GM12878 (cell line): ENCODE measurements at regions not wholly inside any gene's neighbourhood (a gene's known extent, or its start where the extent isn't known, plus 50 kb on each side); places are given as distances from the start of the nearest gene placed in this dataset.

Source experiments
- ATAC-seq: fragments of 200-7000 bp; cut with Tn5 transposase; 3 replicates; pipeline ENCODE4 v1.9.1; 2020; ENCODE audit warnings: mild to moderate bottlenecking, moderate library complexity
- BruUV-seq: library from RNA; stranded (reverse); fragments of 400-500 nt; replicated peaks from 2 replicates; lab custom pipeline; 2021; lab: Mats Ljungman, UMichigan
- CTCF ChIA-PET: fragments of 300-600 bp; sonication (Branson Sonifier 250); formaldehyde crosslinking; extraction: SDS; loops from one replicate; lab custom pipeline; 2021; ENCODE audit warnings: inconsistent platforms; lab: Yijun Ruan, JAX
- POLR2A ChIA-PET: fragments of 350-600 bp; formaldehyde crosslinking; extraction: SDS; loops from one replicate; lab custom pipeline; 2021; ENCODE audit warnings: inconsistent platforms; lab: Charles Lee
- RAD21 ChIA-PET: fragments of 300-600 bp; sonication (Branson Sonifier 250); formaldehyde crosslinking; loops from one replicate; lab custom pipeline; 2023; ENCODE audit warnings: antibody characterized with exemption; ENCODE audit not compliant: unreplicated experiment; lab: Charles Lee
- SMC1A ChIA-PET: fragments of 300-600 bp; sonication (Branson Sonifier 250); formaldehyde crosslinking; loops from one replicate; lab custom pipeline; 2023; ENCODE audit not compliant: unreplicated experiment, uncharacterized antibody; lab: Charles Lee
- DNase-seq: peaks from one replicate; pipeline ENCODE4 v3.0.0-alpha.2; 2011; ENCODE audit warnings: low read depth, low spot score
- FAIRE-seq: peaks from 3 replicates; lab custom pipeline; 2011; peaks lifted over from hg19 to GRCh38; lab: Jason Lieb, UNC
- H2AFZ ChIP-seq: 2 replicates; pipeline ENCODE4 v1.6.0; 2011; ENCODE audit warnings: low read depth, low read length, control low read depth; ENCODE audit not compliant: control insufficient read depth
- H3K27ac ChIP-seq: 2 replicates; pipeline ENCODE4 v1.5.1; 2011; ENCODE audit warnings: control low read depth; ENCODE audit not compliant: control insufficient read depth, insufficient read depth
- H3K27me3 ChIP-seq, 2 experiments: replicated peaks in 1 of 2; 2 replicates each; pipeline versions ENCODE4 v1.6.0 to v1.6.1; 2011; ENCODE audit warnings: low read length in 1 of 2; ENCODE audit not compliant: control insufficient read depth in 2 of 2, insufficient read depth in 2 of 2
- H3K36me3 ChIP-seq, 2 experiments: 2 replicates each; pipeline ENCODE4 v1.5.1; 2011; ENCODE audit warnings: low read length in 1 of 2; ENCODE audit not compliant: control insufficient read depth in 2 of 2, insufficient read depth in 2 of 2
- H3K4me1 ChIP-seq: 2 replicates; pipeline ENCODE4 v1.6.1; 2011; ENCODE audit warnings: mild to moderate bottlenecking, low read length, moderate library complexity, mixed read lengths; ENCODE audit not compliant: control insufficient read depth, insufficient read depth
- H3K4me2 ChIP-seq: 2 replicates; pipeline ENCODE4 v1.6.0; 2011; ENCODE audit warnings: control low read depth; ENCODE audit not compliant: control insufficient read depth, insufficient read depth
- H3K4me3 ChIP-seq: fragments of 200-600 bp; sonication (generic); 2 replicates; pipeline ENCODE4 v1.5.1; 2016
- H3K79me2 ChIP-seq: 2 replicates; pipeline ENCODE4 v1.6.0; 2011; ENCODE audit warnings: low read length; ENCODE audit not compliant: control insufficient read depth, insufficient read depth
- H3K9ac ChIP-seq: 2 replicates; pipeline ENCODE4 v1.8.0; 2011; ENCODE audit warnings: low read length, control low read depth, mixed read lengths; ENCODE audit not compliant: control insufficient read depth, insufficient read depth
- H3K9me3 ChIP-seq: replicated peaks from 3 replicates; pipeline ENCODE4 v1.5.1; 2011; ENCODE audit warnings: mild to moderate bottlenecking, low read length; ENCODE audit not compliant: control insufficient read depth, insufficient read depth
- H4K20me1 ChIP-seq: 2 replicates; pipeline ENCODE4 v1.6.0; 2011; ENCODE audit not compliant: control insufficient read depth, insufficient read depth
- BRCA1 ChIP-seq: IDR thresholded peaks from 2 replicates; pipeline ENCODE4 v1.6.1; 2011; ENCODE audit warnings: low read depth, low read length, improper control_type of control experiment
- CBX3 ChIP-seq: fragments of 200-600 bp; sonication (generic); IDR thresholded peaks from 2 replicates; pipeline ENCODE4 v1.6.1; 2016; ENCODE audit warnings: low read depth, borderline replicate concordance
- CREM ChIP-seq: IDR thresholded peaks from 2 replicates; pipeline ENCODE4 v1.6.1; 2014; ENCODE audit warnings: antibody characterized with exemption, low read depth
- E2F8 ChIP-seq: fragments of 450-650 bp; IDR thresholded peaks from 2 replicates; pipeline ENCODE4 v1.6.1; 2018; ENCODE audit warnings: mild to moderate bottlenecking, low read depth, moderate library complexity; ENCODE audit not compliant: partially characterized antibody
- ETV6 ChIP-seq, 2 experiments: fragments of 450-650 bp in 1 of 2; IDR thresholded peaks in 1 of 2; conservative IDR thresholded peaks in 1 of 2; 2 replicates each; pipeline ENCODE4 v1.6.1; 2014; ENCODE audit warnings: antibody characterized with exemption in 1 of 2, borderline replicate concordance in 1 of 2, low read depth in 1 of 2, mild to moderate bottlenecking in 1 of 2, moderate library complexity in 1 of 2
- FOS ChIP-seq: IDR thresholded peaks from 3 replicates; pipeline ENCODE4 v1.6.1; 2011; ENCODE audit warnings: borderline replicate concordance; ENCODE audit not compliant: insufficient read length; ENCODE audit errors: extremely low read depth
- IKZF2 ChIP-seq, 2 experiments: fragments of 450-650 bp; IDR thresholded peaks; 2 replicates each; pipeline ENCODE4 v1.6.1; 2017; ENCODE audit warnings: mild to moderate bottlenecking in 2 of 2, moderate library complexity in 2 of 2
- NFXL1 ChIP-seq: fragments of 450-650 bp; IDR thresholded peaks from 2 replicates; pipeline ENCODE4 v1.6.1; 2017; ENCODE audit warnings: antibody characterized with exemption, mild to moderate bottlenecking, borderline replicate concordance
- NR2F1 ChIP-seq: fragments of 450-650 bp; conservative IDR thresholded peaks from 2 replicates; pipeline ENCODE4 v1.6.1; 2017; ENCODE audit warnings: mild to moderate bottlenecking
- POLR2AphosphoS2 ChIP-seq: IDR thresholded peaks from 2 replicates; pipeline ENCODE4 v1.6.1; 2011; ENCODE audit warnings: low read depth, mild to moderate bottlenecking, low read length, improper control_type of control experiment, moderate library complexity
- RB1 ChIP-seq: fragments of 450-650 bp; formaldehyde crosslinking; IDR thresholded peaks from 2 replicates; pipeline ENCODE4 v1.6.1; 2017; ENCODE audit warnings: mild to moderate bottlenecking, borderline replicate concordance
- RUNX3 ChIP-seq: IDR thresholded peaks from 2 replicates; pipeline ENCODE4 v1.6.1; 2012; ENCODE audit warnings: low read length, inconsistent platforms
- YBX1 ChIP-seq: fragments of 450-650 bp; IDR thresholded peaks from 2 replicates; pipeline ENCODE4 v1.6.1; 2016; ENCODE audit warnings: antibody characterized with exemption
- ZNF622 ChIP-seq: fragments of 450-650 bp; IDR thresholded peaks from 2 replicates; pipeline ENCODE4 v1.6.1; 2017; ENCODE audit warnings: mild to moderate bottlenecking, inconsistent platforms
- ZSCAN29 ChIP-seq: fragments of 450-650 bp; IDR thresholded peaks from 2 replicates; pipeline ENCODE4 v1.6.1; 2017; ENCODE audit warnings: mild to moderate bottlenecking, moderate library complexity
- WGBS: methylation state at CpG from one replicate; pipeline ENCODE4 v1.1.6; 2016; ENCODE audit warnings: low lambda C conversion rate; ENCODE audit not compliant: insufficient replicate concordance, insufficient coverage; ENCODE audit errors: missing lambda C conversion rate; 5-methylcytosine and 5-hydroxymethylcytosine counted together
- in situ Hi-C: fragments of 300-500 bp; cut with MboI; formaldehyde crosslinking; loops from 9 replicates; pipeline ENCODE4 v1.14.3; 2018; ENCODE audit warnings: mixed read lengths
- intact Hi-C: fragments of 100-400 bp; cut with micrococcal nuclease; formaldehyde crosslinking; loops from one replicate; pipeline ENCODE4 v1.14.2; 2022; ENCODE audit not compliant: unreplicated experiment

GRCh38 chr13:70502944-70503343 is 394.7 kb upstream of the KLHL1 start (continued):
- no peak for TF ChIP-seq CREM
- TF ChIP-seq RUNX3 = no peak
- no peak for TF ChIP-seq IKZF2 (IDR thresholded peaks at IDR 0.05)
- no peak for TF ChIP-seq ZNF622
- TF ChIP-seq CBX3 = no peak
- no peak for TF ChIP-seq NR2F1
- TF ChIP-seq FOS = no peak
- TF ChIP-seq RB1 = no peak
- TF ChIP-seq ETV6 (conservative IDR thresholded peaks at IDR 0.05 in 1 of 2, IDR thresholded peaks at IDR 0.05 in 1 of 2; ENCODE audit: borderline replicate concordance in 1 of 2, low read depth in 1 of 2) = no peak

DNA sequence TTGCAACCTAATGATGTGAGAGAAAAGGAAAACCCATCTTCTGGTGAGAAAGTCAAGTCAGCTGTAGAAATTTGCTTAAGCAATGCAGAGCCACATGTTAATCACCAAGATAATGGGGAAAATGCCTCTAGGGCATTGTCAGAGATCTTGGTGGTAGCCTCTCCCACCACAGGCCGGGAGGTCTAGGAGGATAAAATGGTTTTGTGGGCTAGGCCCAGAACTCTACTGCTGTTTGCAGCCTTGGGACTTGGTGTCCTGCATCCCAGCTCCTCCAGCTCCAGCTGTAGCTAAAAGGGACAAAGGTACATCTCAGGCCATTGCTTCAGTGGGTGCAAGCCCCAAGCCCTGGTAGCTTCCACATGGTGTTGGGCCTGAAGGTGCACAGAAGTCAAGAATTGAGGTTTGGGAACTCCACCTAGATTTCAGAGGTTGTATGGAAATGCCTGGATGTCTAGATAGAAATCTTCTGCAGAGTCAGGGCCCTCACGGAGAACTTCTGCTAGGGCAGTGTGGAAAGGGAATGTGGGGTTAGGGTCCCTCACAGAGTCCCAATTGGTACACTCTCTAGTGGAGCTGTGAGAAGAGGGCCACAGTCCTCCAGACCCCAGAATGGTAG is 382.2 kb upstream of the KLHL1 start:
- no peak overlapping the region for H3K27ac ChIP-seq
- H3K36me3 ChIP-seq = no peaks in the 10 kb centered on the region
- intact Hi-C loops (no loop called here), in situ Hi-C loops (no loop called here)
- RAD21 ChIA-PET = no interaction called here
- no peak overlapping the region for H3K9ac ChIP-seq
- 3% methylated on average over 2 of the region's 2 CpGs for WGBS
- H3K4me3 ChIP-seq = no peak overlapping the region
- no TSS peak for BruUV-seq
- no peaks in the 10 kb centered on the region for H4K20me1 ChIP-seq
- H2AFZ ChIP-seq = no peak overlapping the region
- no peaks in the 10 kb centered on the region for H3K9me3 ChIP-seq
- CTCF ChIA-PET = no interaction called here
- ATAC-seq (no peak), FAIRE-seq (no peak), DNase-seq (no peak)
- H3K4me2 ChIP-seq = no peak overlapping the region
- no peaks in the 10 kb centered on the region for H3K79me2 ChIP-seq
- no peaks in the 10 kb centered on the region for H3K4me1 ChIP-seq
- no peaks in the 10 kb centered on the region for H3K27me3 ChIP-seq
- SMC1A ChIA-PET = no interaction called here
- TF ChIP-seq ZSCAN29 = no peak
- TF ChIP-seq E2F8 = no peak
- TF ChIP-seq YBX1 = no peak
- TF ChIP-seq BRCA1 = no peak
- no peak for TF ChIP-seq POLR2AphosphoS2
- no peak for TF ChIP-seq NFXL1
- POLR2A ChIA-PET = no interaction called here
